Astrocyte of the spinal cord (primary cell): ENCODE measurements at regions not wholly inside any gene's neighbourhood (a gene's known extent, or its start where the extent isn't known, plus 50 kb on each side); places are given as distances from the start of the nearest gene placed in this dataset.

Experiments used
- DNase-seq: peaks from one replicate; pipeline ENCODE4 v3.0.0; 2011; ENCODE audit warnings: low read depth, low spot score
- H3K4me3 ChIP-seq: 2 replicates; pipeline ENCODE4 v1.5.1; 2011; ENCODE audit warnings: low read depth, mild to moderate bottlenecking, low read length, moderate library complexity
- in situ Hi-C: cut with HindIII; loops from 2 replicates; pipeline ENCODE4 v1.10.0; 2017; ENCODE audit warnings: low sequenced_read_pairs
- TF ChIP-seq, protein P1 (sequence below): IDR thresholded peaks from 2 replicates; pipeline ENCODE4 v1.5.1; 2012; ENCODE audit warnings: low read depth, mild to moderate bottlenecking, low read length, inconsistent platforms

- in situ Hi-C loops = no loop called here
Observed at GRCh38 chr9:7289773-7290172, 509.8 kb downstream of the DMAC1 start.

DNA sequence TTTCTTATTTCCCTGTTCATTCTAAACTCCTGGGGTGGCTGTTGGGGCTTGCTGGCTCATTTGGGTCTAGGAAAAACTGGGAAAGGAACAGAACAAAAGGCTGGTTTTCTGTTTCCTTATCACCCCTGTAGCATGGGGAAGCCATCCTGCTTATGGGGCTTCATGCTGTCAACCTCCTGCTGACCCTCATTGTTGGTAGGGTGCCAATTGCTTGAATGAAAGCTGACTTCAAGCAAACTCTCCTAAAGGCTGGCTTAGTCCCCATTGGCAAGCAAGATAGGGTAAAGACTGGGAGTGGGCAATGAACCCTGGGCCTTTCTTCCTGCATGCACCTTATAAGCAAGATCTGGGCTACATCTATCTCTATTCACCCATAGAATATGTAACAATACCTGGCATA lies 511.6 kb downstream of the DMAC1 start:
- no peak overlapping the region for H3K4me3 ChIP-seq
- no peak for DNase-seq
- TF ChIP-seq, protein P1, sequence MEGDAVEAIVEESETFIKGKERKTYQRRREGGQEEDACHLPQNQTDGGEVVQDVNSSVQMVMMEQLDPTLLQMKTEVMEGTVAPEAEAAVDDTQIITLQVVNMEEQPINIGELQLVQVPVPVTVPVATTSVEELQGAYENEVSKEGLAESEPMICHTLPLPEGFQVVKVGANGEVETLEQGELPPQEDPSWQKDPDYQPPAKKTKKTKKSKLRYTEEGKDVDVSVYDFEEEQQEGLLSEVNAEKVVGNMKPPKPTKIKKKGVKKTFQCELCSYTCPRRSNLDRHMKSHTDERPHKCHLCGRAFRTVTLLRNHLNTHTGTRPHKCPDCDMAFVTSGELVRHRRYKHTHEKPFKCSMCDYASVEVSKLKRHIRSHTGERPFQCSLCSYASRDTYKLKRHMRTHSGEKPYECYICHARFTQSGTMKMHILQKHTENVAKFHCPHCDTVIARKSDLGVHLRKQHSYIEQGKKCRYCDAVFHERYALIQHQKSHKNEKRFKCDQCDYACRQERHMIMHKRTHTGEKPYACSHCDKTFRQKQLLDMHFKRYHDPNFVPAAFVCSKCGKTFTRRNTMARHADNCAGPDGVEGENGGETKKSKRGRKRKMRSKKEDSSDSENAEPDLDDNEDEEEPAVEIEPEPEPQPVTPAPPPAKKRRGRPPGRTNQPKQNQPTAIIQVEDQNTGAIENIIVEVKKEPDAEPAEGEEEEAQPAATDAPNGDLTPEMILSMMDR = no peak
- in situ Hi-C loops = no loop called here

More at GRCh38 chr9:7289773-7290172, 509.8 kb downstream of the DMAC1 start:
- TF ChIP-seq, protein P1 = no peak
- DNase-seq = no peak
- H3K4me3 ChIP-seq = no peak overlapping the region

- H3K4me3 ChIP-seq = no peak overlapping the region
- in situ Hi-C loops = no loop called here
- no peak for DNase-seq
- TF ChIP-seq, protein P1 = no peak
Observed at GRCh38 chr9:7287065-7287464, 512.5 kb downstream of the DMAC1 start.

DNA sequence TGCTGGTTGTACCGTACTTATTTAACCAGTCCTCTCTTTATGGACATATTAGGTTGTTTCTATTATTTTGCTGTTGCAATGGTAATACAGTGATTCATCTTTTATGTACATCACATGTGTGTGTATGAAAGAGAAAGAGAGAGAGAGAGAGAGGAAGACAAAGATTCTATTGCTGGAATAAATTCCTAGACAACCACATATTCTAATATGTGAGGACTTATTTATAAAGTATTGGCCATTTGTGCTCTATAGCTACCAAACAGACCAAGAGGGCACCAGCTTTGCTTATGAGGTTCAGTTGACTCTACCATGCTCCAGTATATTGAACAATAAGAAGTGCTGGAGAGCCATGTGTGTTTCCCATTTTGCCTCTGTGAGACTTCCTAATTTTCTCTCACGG lies 513.5 kb downstream of the DMAC1 start:
- TF ChIP-seq, protein P1 = no peak
- H3K4me3 ChIP-seq = no peak overlapping the region
- in situ Hi-C loops = no loop called here

GRCh38 chr9:7285199-7285598 lies 514.4 kb downstream of the DMAC1 start:
- TF ChIP-seq, protein P1 = no peak
- no peak for DNase-seq
- H3K4me3 ChIP-seq = no peak overlapping the region
- in situ Hi-C loops = no loop called here

More for the DNA sequence above, 513.5 kb downstream of the DMAC1 start:
- no peak for DNase-seq

- no peak for DNase-seq
- TF ChIP-seq, protein P1 = no peak
- in situ Hi-C loops = no loop called here
- no peak overlapping the region for H3K4me3 ChIP-seq
Observed at GRCh38 chr9:7284517-7284916, 515.1 kb downstream of the DMAC1 start.

GRCh38 chr9:7284117-7284516 lies 515.5 kb downstream of the DMAC1 start:
- no peak for DNase-seq
- TF ChIP-seq, protein P1 = no peak
- no peak overlapping the region for H3K4me3 ChIP-seq
- in situ Hi-C loops = no loop called here
